ENCODE measurements at regions not wholly inside any gene's neighbourhood (a gene's known extent, or its start where the extent isn't known, plus 50 kb on each side); places are given as distances from the start of the nearest gene placed in this dataset.

DNA sequence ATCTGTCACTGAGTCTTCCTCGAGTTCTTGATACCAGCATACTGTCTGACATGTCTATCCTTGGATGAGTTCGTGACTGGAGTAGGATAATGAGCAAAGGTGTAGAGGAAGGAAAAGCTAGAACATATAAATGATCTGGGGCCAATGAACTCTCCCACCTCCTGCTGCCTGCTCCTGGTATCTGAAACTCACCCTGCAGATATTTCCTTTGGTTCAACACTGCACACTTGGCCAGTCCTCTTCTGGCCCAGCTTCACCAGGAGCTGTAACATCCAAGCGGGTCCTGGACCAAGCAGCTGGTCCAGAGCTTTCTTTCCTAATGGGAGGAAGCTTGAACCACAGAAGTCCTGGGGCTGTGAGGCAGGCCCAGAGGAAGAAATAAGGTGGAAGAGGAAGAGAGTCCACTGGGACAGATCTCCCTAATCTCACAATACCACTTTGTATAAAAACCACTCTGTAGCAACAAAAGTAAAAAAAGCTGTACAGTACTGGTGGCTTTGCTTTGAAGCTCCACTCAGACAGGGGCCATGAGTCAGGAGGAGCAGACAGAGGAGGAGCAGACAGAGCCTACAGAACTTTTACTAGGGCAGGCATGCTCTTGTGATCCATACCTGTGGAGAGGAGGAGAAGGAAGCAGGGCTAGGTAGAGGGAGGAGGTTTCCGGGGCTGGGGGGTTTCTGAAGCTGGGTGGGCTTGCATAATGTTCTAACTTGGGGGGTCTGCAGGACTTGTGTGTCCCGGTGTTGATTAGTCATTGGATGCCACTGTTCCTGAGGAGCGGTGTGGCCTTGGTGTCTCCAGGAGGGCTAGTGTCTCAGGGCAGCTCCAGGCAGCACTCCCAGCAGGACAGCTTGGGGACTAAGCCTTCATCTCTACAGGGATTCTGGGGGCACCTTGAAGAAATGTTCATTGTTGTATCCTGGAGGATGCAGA, 166.9 kb downstream of the ABHD5 start:
- H3K4me3 ChIP-seq (replicated peaks; ENCODE audit: low read depth, low read length): no peak overlapping the region
- DNase-seq (ENCODE audit: extremely low read depth, low read depth): no peak

DNA sequence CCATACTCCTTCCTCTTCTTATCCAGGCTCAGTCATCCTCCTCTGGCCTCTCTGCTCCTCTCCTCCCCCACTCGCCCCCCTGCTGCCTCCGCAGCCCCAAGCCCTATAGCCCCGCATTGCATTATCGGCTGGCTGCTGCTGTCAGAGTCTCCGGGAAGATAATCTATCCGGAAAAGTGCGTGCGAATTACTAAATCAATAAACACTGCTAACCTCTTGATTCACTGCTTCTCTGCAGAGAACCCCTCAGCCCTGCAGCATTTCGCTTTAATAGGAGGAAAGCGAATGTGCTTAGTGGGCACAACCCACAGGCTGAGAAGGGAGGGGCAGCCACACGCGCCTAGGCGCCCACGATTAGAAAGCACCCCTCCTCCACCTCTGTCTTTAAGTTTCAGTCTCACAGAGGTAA, 167.6 kb downstream of the ABHD5 start:
- H3K4me3 ChIP-seq (replicated peaks; ENCODE audit: low read depth, low read length): no peak overlapping the region
- DNase-seq (ENCODE audit: extremely low read depth, low read depth): no peak
- TF ChIP-seq, protein P1, sequence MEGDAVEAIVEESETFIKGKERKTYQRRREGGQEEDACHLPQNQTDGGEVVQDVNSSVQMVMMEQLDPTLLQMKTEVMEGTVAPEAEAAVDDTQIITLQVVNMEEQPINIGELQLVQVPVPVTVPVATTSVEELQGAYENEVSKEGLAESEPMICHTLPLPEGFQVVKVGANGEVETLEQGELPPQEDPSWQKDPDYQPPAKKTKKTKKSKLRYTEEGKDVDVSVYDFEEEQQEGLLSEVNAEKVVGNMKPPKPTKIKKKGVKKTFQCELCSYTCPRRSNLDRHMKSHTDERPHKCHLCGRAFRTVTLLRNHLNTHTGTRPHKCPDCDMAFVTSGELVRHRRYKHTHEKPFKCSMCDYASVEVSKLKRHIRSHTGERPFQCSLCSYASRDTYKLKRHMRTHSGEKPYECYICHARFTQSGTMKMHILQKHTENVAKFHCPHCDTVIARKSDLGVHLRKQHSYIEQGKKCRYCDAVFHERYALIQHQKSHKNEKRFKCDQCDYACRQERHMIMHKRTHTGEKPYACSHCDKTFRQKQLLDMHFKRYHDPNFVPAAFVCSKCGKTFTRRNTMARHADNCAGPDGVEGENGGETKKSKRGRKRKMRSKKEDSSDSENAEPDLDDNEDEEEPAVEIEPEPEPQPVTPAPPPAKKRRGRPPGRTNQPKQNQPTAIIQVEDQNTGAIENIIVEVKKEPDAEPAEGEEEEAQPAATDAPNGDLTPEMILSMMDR (IDR thresholded peaks at IDR 0.05; ENCODE audit: low read depth, low read length, missing control alignments): no peak

More for the DNA sequence above, 166.9 kb downstream of the ABHD5 start:
- TF ChIP-seq, protein P1 (IDR thresholded peaks at IDR 0.05; ENCODE audit: low read depth, low read length, missing control alignments): no peak

DNA sequence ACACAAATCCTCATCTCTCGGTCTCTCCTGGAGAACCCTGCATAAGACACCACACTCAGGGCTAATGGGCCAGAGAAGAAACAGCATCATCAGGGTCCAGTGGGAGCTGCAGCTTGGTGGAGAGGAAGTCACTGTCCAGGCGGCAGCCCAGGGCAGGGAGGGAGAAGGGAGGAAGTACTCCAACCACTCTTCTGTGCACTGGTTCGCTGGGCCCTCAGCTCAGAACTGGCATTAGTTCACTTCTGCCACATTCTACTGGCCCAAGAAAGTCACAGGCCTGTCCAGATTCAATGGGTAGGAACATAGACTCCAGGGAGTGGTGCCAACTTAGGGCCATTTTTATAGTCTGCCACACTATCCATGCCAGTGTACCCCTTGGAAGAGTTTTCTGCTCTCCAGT, 169.0 kb downstream of the ABHD5 start:
- H3K4me3 ChIP-seq (replicated peaks; ENCODE audit: low read depth, low read length): no peak overlapping the region
- TF ChIP-seq, protein P1 (IDR thresholded peaks at IDR 0.05; ENCODE audit: low read depth, low read length, missing control alignments): no peak
- DNase-seq (ENCODE audit: extremely low read depth, low read depth): no peak

DNA sequence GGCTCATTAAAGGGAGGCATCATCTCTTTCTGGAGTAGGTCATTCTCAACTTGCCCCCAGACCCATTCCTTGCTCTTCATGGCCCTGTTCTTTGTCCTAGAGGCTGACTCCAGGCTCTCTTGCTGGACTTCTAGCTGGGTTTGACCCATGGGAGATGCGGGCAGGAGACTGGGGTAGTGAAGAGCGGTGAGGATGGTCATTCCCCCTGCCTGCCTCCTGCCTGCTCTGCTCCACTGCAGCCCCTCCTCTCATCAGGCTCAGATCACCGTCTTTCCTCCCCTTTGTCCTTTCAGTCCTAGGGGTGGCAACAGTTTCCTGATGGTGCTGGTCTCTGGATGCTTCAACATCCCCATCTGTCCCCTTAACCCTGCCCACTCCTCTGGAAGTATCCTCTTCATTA, 170.9 kb downstream of the ABHD5 start:
- DNase-seq (ENCODE audit: extremely low read depth, low read depth): no peak
- H3K4me3 ChIP-seq (replicated peaks; ENCODE audit: low read depth, low read length): no peak overlapping the region
- TF ChIP-seq, protein P1 (IDR thresholded peaks at IDR 0.05; ENCODE audit: low read depth, low read length, missing control alignments): no peak

DNA sequence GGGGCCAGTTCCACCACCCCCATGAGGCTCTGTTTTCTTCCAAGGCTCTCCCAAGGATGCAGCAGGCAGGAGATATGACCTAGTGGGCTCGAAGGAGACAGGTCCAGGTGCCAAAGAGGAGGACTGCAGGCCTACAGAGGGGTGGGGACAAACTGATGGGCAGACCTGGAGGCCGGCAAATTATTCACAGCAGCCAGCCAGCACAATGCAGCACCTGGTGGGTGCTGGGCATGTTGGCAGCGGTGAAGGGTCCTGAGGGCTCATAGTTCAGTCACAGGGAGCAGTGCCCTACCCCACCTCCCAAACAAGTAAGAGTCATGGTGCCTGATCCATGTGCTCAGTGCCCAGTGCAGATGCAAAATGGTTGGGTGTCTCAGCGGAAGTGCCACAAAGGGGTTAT, 171.7 kb downstream of the ABHD5 start:
- TF ChIP-seq, protein P1 (IDR thresholded peaks at IDR 0.05; ENCODE audit: low read depth, low read length, missing control alignments): no peak
- H3K4me3 ChIP-seq (replicated peaks; ENCODE audit: low read depth, low read length): no peak overlapping the region
- no peak for DNase-seq (ENCODE audit: extremely low read depth, low read depth)

DNA sequence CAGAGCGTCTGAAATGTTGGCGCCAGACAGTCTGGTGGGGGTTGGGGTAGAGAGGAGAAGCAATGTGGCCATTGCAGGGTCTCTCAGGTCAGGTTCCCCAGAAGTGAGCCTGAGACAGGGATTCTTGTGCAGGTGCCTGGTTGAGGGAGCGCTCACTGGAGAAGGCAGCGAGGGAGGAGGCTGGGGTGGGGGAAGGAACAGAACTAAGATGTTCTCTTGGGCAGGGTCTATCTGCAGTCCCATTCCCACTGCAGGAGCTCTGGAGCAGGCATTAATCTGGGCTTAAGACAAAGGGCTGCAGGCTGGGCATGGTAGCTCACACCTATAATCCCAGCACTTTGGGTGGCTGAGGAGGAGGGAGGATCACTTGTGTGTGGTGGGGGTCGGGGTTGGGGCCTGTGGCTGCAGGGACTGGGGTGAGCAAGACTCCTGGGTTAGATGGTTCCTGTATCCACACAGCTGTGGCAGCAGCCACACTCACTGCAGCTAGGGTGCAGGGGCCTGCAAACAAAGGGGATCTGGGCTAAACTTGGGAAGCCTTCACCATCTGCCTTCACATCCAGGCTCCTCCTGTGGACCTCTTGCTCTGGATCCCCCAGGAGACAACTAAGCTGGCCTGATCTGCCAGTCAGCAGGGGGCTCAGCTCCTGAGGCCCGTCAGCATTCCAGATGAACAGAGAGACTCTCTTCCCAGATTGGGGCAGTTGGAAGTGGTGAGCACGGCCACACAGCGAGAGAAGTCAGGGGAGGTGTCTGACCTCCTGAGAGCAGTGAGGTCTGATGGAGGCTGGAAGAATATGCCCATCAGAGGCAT, 172.5 kb downstream of the ABHD5 start:
- TF ChIP-seq, protein P1 (IDR thresholded peaks at IDR 0.05; ENCODE audit: low read depth, low read length, missing control alignments): no peak
- no peak overlapping the region for H3K4me3 ChIP-seq (replicated peaks; ENCODE audit: low read depth, low read length)
- DNase-seq (ENCODE audit: extremely low read depth, low read depth): no peak
